ENCODE measurements at regions not wholly inside any gene's neighbourhood (a gene's known extent, or its start where the extent isn't known, plus 50 kb on each side); places are given as distances from the start of the nearest gene placed in this dataset.

- Mint-ChIP-seq H3K27me3 (peaks cover 3% of the 10 kb centered on the region), H3K27ac (no peak overlapping the region), H3K4me1 (no peaks in the 10 kb centered on the region), H3K9me3 (ENCODE audit: insufficient read depth) (no peaks in the 10 kb centered on the region), H3K4me3 (no peak overlapping the region)
- Histone ChIP-seq H4K20me1 (ENCODE audit: control insufficient read depth, insufficient read depth, low read length, poor library complexity, severe bottlenecking) (no peaks in the 10 kb centered on the region), H3K4me3 (ENCODE audit: control extremely low read depth in 1 of 5, extremely low read depth in 1 of 5, insufficient read depth in 1 of 5, low read depth in 2 of 5, low read length in 4 of 5) (no peak overlapping the region), H3K9ac (ENCODE audit: low read length) (no peak overlapping the region), H3K4me2 (replicated peaks; ENCODE audit: low read depth, low read length, poor library complexity, severe bottlenecking) (no peak overlapping the region), H3K4me1 (ENCODE audit: control insufficient read depth in 2 of 2, insufficient read depth in 2 of 2, low read length in 2 of 2) (no peaks in the 10 kb centered on the region), H3K27me3 (replicated peaks in 1 of 4; ENCODE audit: control extremely low read depth in 1 of 4, control insufficient read depth in 3 of 4, insufficient read depth in 4 of 4, low read length in 3 of 4) (no peaks in the 10 kb centered on the region), H2AFZ (ENCODE audit: insufficient read depth, low read depth, low read length, poor library complexity, severe bottlenecking) (no peak overlapping the region), H3K36me3 (replicated peaks in 1 of 2; ENCODE audit: control extremely low read depth in 1 of 2, control insufficient read depth in 1 of 2, extremely low read depth in 1 of 2, insufficient read depth in 2 of 2, low read length in 1 of 2) (no peaks in the 10 kb centered on the region), H3K27ac (ENCODE audit: low read length in 2 of 2) (no peak overlapping the region), H3K9me3 (ENCODE audit: control extremely low read depth in 1 of 3, control insufficient read depth in 2 of 3, insufficient read depth in 1 of 3, low read length in 2 of 3) (no peaks in the 10 kb centered on the region), H3K79me2 (ENCODE audit: control insufficient read depth, insufficient read depth, low read length) (no peaks in the 10 kb centered on the region)
- ChIA-PET CTCF (no interaction called here), POLR2A (no interaction called here)
- DNase-seq (no peak), ATAC-seq (ENCODE audit: low read depth) (no peak)
- intact Hi-C loops (cut with micrococcal nuclease): no loop called here
- TF ChIP-seq, protein P1, sequence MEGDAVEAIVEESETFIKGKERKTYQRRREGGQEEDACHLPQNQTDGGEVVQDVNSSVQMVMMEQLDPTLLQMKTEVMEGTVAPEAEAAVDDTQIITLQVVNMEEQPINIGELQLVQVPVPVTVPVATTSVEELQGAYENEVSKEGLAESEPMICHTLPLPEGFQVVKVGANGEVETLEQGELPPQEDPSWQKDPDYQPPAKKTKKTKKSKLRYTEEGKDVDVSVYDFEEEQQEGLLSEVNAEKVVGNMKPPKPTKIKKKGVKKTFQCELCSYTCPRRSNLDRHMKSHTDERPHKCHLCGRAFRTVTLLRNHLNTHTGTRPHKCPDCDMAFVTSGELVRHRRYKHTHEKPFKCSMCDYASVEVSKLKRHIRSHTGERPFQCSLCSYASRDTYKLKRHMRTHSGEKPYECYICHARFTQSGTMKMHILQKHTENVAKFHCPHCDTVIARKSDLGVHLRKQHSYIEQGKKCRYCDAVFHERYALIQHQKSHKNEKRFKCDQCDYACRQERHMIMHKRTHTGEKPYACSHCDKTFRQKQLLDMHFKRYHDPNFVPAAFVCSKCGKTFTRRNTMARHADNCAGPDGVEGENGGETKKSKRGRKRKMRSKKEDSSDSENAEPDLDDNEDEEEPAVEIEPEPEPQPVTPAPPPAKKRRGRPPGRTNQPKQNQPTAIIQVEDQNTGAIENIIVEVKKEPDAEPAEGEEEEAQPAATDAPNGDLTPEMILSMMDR (IDR thresholded peaks at IDR 0.05): no peak
- no peak for TF ChIP-seq EZH2 (IDR thresholded peaks at IDR 0.05; ENCODE audit: borderline replicate concordance, insufficient read depth, low read depth, low read length, poor library complexity, severe bottlenecking)
- WGBS (ENCODE audit: insufficient coverage): 85% methylated on average over 8 of the region's 12 CpGs
Measured at GRCh38 chr15:62647202-62647842, 395.2 kb upstream of the TPM1 start.

DNA sequence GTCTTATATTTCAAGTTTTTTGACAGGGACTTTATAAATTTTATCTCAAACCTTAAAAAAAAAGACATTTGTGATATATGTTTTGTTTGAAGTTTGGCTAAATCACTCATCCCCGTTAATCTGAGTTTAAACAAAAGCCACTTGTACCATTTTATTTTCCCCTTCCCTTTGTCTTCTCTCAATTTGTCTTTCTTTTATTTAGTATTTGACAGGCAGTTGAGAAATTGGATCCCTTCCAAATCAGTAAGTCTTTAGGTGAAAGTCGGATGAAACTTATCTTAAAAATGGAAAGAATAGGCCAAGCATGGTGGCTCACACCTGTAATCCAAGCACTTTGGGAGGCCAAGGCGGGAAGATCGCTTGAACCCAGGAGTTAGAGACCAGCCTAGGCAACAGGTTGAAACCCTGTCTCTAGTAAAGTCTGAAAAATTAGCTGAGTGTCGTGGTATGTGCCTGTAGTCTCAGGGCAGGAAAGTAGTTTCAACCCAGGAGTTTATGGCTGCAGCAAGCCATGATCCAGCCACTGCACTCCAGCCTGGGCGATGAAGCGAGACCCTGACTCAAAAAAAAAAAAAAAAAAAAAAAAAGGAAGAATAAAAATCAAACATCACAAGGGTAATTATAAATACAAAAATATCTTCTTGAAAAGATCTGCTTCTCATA, 394.6 kb upstream of the TPM1 start:
- DNase-seq (no peak), ATAC-seq (ENCODE audit: low read depth) (no peak)
- intact Hi-C loops (cut with micrococcal nuclease): no loop called here
- Histone ChIP-seq H4K20me1 (ENCODE audit: control insufficient read depth, insufficient read depth, low read length, poor library complexity, severe bottlenecking) (no peaks in the 10 kb centered on the region), H3K79me2 (ENCODE audit: control insufficient read depth, insufficient read depth, low read length) (no peaks in the 10 kb centered on the region), H3K27ac (ENCODE audit: low read length in 2 of 2) (no peak overlapping the region), H3K4me2 (replicated peaks; ENCODE audit: low read depth, low read length, poor library complexity, severe bottlenecking) (no peak overlapping the region), H3K9ac (ENCODE audit: low read length) (no peak overlapping the region), H3K4me3 (ENCODE audit: control extremely low read depth in 1 of 5, extremely low read depth in 1 of 5, insufficient read depth in 1 of 5, low read depth in 2 of 5, low read length in 4 of 5) (no peak overlapping the region), H3K27me3 (replicated peaks in 1 of 4; ENCODE audit: control extremely low read depth in 1 of 4, control insufficient read depth in 3 of 4, insufficient read depth in 4 of 4, low read length in 3 of 4) (no peaks in the 10 kb centered on the region), H3K4me1 (ENCODE audit: control insufficient read depth in 2 of 2, insufficient read depth in 2 of 2, low read length in 2 of 2) (no peaks in the 10 kb centered on the region), H2AFZ (ENCODE audit: insufficient read depth, low read depth, low read length, poor library complexity, severe bottlenecking) (no peak overlapping the region), H3K36me3 (replicated peaks in 1 of 2; ENCODE audit: control extremely low read depth in 1 of 2, control insufficient read depth in 1 of 2, extremely low read depth in 1 of 2, insufficient read depth in 2 of 2, low read length in 1 of 2) (no peaks in the 10 kb centered on the region), H3K9me3 (ENCODE audit: control extremely low read depth in 1 of 3, control insufficient read depth in 2 of 3, insufficient read depth in 1 of 3, low read length in 2 of 3) (no peaks in the 10 kb centered on the region)
- ChIA-PET CTCF (no interaction called here), POLR2A (no interaction called here)
- Mint-ChIP-seq H3K9me3 (ENCODE audit: insufficient read depth) (no peaks in the 10 kb centered on the region), H3K4me1 (no peaks in the 10 kb centered on the region), H3K27ac (no peak overlapping the region), H3K27me3 (peaks cover 3% of the 10 kb centered on the region), H3K4me3 (no peak overlapping the region)
- 100% methylated on average over 3 of the region's 7 CpGs for WGBS (ENCODE audit: insufficient coverage)
- TF ChIP-seq EZH2 (IDR thresholded peaks at IDR 0.05; ENCODE audit: borderline replicate concordance, insufficient read depth, low read depth, low read length, poor library complexity, severe bottlenecking): no peak
- TF ChIP-seq, protein P1 (IDR thresholded peaks at IDR 0.05): no peak

Data from B cell (primary cell).